ENCODE measurements at regions not wholly inside any gene's neighbourhood (a gene's known extent, or its start where the extent isn't known, plus 50 kb on each side); places are given as distances from the start of the nearest gene placed in this dataset.
"Not testable (repeated sequence)": the region's sequence is repeated elsewhere in the genome, so short reads cannot be mapped to it uniquely, and the experiment has no call there.

GRCh38 chr1:234790333-234790732 is 180.4 kb upstream of the IRF2BP2 start:
- not testable (repeated sequence) for TF ChIP-seq CTCF, EP300, POLR2AphosphoS5, POLR2A (IDR thresholded peaks at IDR 0.05)
